B cell (primary cell): ENCODE measurements at regions not wholly inside any gene's neighbourhood (a gene's known extent, or its start where the extent isn't known, plus 50 kb on each side); places are given as distances from the start of the nearest gene placed in this dataset.

ENCODE experiments used
- EZH2 ChIP-seq: IDR thresholded peaks from 2 replicates; pipeline ENCODE4 v1.6.1; 2012; ENCODE audit warnings: borderline replicate concordance, low read depth, mild to moderate bottlenecking, moderate library complexity, low read length; ENCODE audit not compliant: insufficient read depth, poor library complexity, severe bottlenecking
- TF ChIP-seq, protein P1 (sequence below): fragments of 200-600 bp; IDR thresholded peaks from one replicate; pipeline ENCODE4 v1.8.0; 2022; ENCODE audit warnings: antibody characterized with exemption, mild to moderate bottlenecking

DNA sequence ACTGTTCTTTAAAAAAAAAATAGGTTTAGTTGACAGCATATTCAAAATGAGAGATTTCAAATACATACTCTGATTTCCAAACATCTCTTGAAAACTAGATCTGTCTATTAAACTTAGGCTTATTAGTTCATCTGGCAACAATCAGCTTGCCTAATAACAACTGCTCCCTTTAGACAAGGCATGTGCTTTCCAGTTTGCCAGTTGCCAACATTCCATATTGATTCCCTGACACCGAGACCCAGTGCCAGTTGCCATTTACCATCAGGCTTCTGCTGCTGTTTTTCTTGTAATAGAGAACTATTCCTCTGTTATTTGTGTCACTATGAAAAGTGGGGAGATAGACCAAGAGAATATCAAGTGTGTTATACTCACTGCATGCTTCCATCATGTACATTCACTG, 256.0 kb downstream of the C1D start:
- no peak for TF ChIP-seq EZH2
- TF ChIP-seq, protein P1, sequence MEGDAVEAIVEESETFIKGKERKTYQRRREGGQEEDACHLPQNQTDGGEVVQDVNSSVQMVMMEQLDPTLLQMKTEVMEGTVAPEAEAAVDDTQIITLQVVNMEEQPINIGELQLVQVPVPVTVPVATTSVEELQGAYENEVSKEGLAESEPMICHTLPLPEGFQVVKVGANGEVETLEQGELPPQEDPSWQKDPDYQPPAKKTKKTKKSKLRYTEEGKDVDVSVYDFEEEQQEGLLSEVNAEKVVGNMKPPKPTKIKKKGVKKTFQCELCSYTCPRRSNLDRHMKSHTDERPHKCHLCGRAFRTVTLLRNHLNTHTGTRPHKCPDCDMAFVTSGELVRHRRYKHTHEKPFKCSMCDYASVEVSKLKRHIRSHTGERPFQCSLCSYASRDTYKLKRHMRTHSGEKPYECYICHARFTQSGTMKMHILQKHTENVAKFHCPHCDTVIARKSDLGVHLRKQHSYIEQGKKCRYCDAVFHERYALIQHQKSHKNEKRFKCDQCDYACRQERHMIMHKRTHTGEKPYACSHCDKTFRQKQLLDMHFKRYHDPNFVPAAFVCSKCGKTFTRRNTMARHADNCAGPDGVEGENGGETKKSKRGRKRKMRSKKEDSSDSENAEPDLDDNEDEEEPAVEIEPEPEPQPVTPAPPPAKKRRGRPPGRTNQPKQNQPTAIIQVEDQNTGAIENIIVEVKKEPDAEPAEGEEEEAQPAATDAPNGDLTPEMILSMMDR, result no peak
